ENCODE measurements at regions not wholly inside any gene's neighbourhood (a gene's known extent, or its start where the extent isn't known, plus 50 kb on each side); places are given as distances from the start of the nearest gene placed in this dataset.

DNA sequence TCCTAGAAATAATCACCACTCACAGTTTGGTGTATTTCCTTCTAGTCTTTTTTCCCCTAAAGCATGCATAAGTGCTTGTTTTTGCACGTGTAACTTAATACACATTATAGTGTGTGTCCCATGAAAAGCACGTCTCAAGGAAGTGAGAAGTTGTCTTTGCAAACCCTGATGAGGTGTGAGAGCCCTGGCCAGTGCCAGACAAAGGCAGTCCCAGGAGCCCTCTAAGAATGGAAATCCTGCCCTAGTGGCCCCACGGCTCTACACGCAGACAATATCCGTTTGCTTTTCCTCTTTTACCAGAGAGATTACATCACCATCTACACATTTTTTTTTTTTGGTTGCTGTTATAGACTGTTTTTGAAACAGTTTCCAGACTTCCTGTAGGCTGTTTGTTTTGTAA is 85.5 kb upstream of the FZD10 start:
- TF ChIP-seq POLR2A (IDR thresholded peaks at IDR 0.05; ENCODE audit: low read depth, low read length) (no peak), POLR2AphosphoS5 (IDR thresholded peaks at IDR 0.05; ENCODE audit: low read depth, low read length) (no peak), TAF1 (IDR thresholded peaks at IDR 0.05; ENCODE audit: borderline replicate concordance, low read depth, low read length) (no peak)
- DNase-seq (ENCODE audit: insufficient read length) = no peak
- FAIRE-seq = no peak

DNA sequence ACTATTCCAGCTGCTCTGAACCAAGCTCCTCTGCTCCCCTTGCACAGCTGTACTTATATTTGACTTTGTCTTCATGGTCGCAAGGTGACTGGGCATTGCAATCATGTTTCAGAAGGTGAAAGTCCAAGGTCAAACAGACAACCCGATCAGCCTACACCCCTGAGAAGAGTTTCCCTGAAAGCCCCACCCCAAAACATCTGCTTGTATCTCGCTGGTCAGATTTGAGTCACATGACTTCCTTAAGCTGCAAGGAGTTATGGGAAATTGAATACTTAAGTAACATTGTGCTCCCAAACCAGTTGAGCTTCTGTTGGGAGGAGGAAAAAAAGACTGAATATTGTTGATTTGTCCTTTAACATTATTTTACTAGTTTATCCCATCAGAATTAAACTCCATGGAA is 83.4 kb upstream of the FZD10 start:
- no peak for DNase-seq (ENCODE audit: insufficient read length)
- TF ChIP-seq POLR2AphosphoS5 (IDR thresholded peaks at IDR 0.05; ENCODE audit: low read depth, low read length) (no peak), POLR2A (IDR thresholded peaks at IDR 0.05; ENCODE audit: low read depth, low read length) (no peak), TAF1 (IDR thresholded peaks at IDR 0.05; ENCODE audit: borderline replicate concordance, low read depth, low read length) (no peak)
- FAIRE-seq = no peak

DNA sequence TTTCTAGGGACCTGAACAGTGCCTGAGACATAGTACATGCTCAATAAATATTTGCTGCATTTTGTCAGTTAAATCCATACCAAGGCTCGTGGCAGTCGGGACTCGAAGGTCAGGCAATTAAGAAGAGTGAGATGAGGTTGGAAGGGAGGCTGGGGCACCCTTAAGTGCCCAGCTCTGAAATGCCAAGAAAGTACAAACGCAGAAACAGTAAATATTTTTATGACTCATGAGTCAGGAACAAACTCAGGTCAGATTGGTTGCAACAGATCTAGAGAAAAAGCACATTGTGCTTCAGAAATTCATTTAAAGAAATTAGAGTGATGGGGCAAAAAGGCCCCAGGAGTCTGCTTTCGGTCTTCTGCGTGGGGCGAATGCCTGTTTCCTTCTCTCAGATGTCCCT is 83.0 kb upstream of the FZD10 start:
- TF ChIP-seq POLR2AphosphoS5 (IDR thresholded peaks at IDR 0.05; ENCODE audit: low read depth, low read length) (no peak), TAF1 (IDR thresholded peaks at IDR 0.05; ENCODE audit: borderline replicate concordance, low read depth, low read length) (no peak), POLR2A (IDR thresholded peaks at IDR 0.05; ENCODE audit: low read depth, low read length) (no peak)
- FAIRE-seq (no peak), DNase-seq (ENCODE audit: insufficient read length) (no peak)

DNA sequence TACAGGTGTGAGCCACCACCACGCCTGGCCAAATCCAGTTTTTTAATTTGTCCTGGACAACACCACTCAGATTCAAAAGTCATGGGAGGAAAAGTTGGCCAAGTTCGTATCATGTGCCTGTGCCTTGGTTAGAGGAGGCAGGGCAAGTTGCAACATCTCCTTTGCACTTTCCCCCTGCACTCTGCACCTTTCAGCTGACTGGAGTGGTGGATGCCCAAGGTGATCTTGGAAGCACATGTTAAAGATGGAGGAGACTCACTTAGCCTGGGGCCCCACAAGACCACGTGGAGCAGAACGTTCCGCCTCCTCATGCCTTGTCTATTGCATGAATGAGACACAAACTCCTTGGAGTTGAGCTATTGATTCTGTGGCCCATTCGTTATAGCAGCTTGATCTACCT is 82.1 kb upstream of the FZD10 start:
- FAIRE-seq = no peak
- no peak for DNase-seq (ENCODE audit: insufficient read length)
- TF ChIP-seq TAF1 (IDR thresholded peaks at IDR 0.05; ENCODE audit: borderline replicate concordance, low read depth, low read length) (no peak), POLR2A (IDR thresholded peaks at IDR 0.05; ENCODE audit: low read depth, low read length) (no peak), POLR2AphosphoS5 (IDR thresholded peaks at IDR 0.05; ENCODE audit: low read depth, low read length) (no peak)

DNA sequence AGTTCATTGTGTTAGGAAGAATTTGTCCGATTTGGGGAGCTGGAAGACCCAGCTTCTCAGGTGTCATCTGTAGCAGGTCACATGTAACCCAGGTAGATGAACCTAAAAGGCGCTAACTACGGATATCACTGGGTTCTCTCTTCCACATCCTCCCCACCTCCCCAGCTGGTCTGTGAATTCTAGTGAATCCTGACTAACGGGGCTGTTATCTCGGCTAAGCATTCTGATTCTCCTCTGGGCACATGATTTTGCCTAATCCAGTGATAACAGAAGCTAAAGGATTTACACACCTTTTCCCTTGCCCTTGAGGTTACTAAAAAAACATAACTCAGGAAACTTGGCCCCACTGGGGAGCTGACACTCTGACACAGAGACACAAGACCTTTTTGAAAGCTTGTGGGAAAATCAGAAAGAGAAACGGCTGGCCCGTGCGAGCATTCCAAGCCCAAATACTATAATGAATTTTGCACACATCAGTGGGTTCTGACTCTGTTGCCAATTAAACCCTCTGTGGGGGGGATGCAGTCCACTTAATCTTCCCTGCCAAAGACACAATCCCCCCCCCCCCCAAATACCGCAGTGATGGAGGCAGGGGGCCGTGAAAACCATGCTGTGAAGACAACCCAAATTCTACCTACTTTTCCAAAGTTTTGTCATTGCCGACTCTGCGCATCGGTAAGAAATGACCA is 81.0 kb upstream of the FZD10 start:
- no peak for DNase-seq (ENCODE audit: insufficient read length)
- no peak for TF ChIP-seq POLR2A (IDR thresholded peaks at IDR 0.05; ENCODE audit: low read depth, low read length)
- FAIRE-seq = no peak

DNA sequence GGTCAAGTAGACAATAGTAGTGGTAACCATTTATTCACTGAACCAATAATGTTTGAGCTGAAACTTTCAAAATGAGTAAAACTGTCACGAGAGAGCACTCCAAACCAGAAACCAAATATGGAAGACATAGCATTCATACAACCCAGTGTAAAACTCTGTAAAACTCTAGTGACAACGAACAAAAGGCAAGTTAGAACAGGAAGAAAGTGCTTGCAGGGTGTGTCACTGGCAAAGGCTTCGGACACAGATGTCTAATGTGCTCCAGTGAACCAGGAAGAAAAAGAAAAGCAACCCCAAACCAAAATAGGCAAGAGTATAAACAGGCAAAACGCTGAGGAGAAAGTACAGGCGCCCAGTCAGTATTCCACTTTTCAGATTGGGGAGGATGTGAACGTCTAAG is 79.3 kb upstream of the FZD10 start:
- no peak for TF ChIP-seq POLR2AphosphoS5 (IDR thresholded peaks at IDR 0.05; ENCODE audit: low read depth, low read length)
- no peak for TF ChIP-seq POLR2A (IDR thresholded peaks at IDR 0.05; ENCODE audit: low read depth, low read length)
- no peak for TF ChIP-seq TAF1 (IDR thresholded peaks at IDR 0.05; ENCODE audit: borderline replicate concordance, low read depth, low read length)
- DNase-seq (ENCODE audit: insufficient read length) (no peak), FAIRE-seq (no peak)

DNA sequence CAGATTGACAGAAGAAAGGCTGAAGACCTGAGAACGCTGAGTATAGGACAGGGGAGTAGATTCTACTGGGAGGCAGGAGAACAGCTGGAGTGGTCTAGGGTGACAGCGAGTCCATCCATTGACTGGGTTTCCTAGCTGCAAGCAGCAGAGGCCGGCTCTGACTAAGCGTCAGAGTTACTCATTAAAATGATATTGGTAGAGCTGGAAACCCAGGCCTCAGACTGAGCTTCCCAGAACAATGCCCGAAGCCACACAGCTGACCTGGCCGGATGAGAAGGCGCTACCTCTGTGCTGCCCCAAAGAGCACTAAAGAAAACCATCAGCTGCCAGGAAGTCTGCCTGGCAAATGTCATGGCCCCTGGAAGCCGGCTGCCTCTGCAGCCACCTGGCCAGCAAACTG is 78.5 kb upstream of the FZD10 start:
- FAIRE-seq (no peak), DNase-seq (ENCODE audit: insufficient read length) (no peak)
- no peak for TF ChIP-seq TAF1 (IDR thresholded peaks at IDR 0.05; ENCODE audit: borderline replicate concordance, low read depth, low read length)
- TF ChIP-seq POLR2AphosphoS5 (IDR thresholded peaks at IDR 0.05; ENCODE audit: low read depth, low read length) = no peak
- TF ChIP-seq POLR2A (IDR thresholded peaks at IDR 0.05; ENCODE audit: low read depth, low read length) = no peak

DNA sequence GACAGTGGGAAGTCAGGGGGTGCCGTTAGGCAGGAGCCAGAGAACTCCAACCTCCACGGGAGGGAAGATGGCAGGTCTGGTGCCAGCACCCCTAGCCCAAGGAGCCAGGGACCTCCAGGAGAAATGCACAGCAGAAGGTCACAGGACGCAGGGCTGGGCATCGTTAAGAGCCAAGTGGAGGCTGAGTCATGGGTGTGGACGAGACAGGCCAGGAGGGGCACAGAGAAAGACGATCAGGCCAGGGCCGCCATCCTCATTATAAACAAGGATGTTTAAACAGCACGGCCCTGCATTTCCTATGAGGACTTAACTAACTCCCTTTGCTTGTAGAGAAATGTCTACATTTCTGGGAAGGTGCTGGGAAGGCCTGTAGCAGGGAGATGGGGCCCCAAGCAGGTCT is 77.9 kb upstream of the FZD10 start:
- no peak for FAIRE-seq
- TF ChIP-seq POLR2A (IDR thresholded peaks at IDR 0.05; ENCODE audit: low read depth, low read length) = no peak
- TF ChIP-seq POLR2AphosphoS5 (IDR thresholded peaks at IDR 0.05; ENCODE audit: low read depth, low read length) = no peak
- no peak for TF ChIP-seq TAF1 (IDR thresholded peaks at IDR 0.05; ENCODE audit: borderline replicate concordance, low read depth, low read length)
- no peak for DNase-seq (ENCODE audit: insufficient read length)

DNA sequence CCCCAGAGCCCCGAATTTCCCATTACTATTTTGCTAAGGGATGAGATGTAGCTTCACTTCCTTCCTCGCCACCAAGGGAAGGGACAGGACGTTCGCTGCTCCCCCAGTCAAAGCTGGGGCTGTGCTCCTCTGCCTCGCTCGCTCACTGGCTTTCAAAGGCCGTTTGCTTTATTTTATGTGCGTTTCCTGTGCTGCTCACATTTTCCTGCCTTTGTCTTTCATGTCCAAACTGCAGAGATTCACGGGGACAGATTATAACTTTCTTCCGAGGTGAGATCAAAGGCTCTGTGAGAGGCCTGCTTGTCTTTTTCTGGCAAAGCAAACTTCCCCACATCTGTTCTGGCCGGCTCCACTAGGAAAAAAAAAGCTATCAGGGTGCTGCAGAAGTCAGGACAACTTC is 76.0 kb upstream of the FZD10 start:
- DNase-seq (ENCODE audit: insufficient read length) (no peak), FAIRE-seq (no peak)
- TF ChIP-seq POLR2A (IDR thresholded peaks at IDR 0.05; ENCODE audit: low read depth, low read length) (no peak), POLR2AphosphoS5 (IDR thresholded peaks at IDR 0.05; ENCODE audit: low read depth, low read length) (no peak), TAF1 (IDR thresholded peaks at IDR 0.05; ENCODE audit: borderline replicate concordance, low read depth, low read length) (no peak)

DNA sequence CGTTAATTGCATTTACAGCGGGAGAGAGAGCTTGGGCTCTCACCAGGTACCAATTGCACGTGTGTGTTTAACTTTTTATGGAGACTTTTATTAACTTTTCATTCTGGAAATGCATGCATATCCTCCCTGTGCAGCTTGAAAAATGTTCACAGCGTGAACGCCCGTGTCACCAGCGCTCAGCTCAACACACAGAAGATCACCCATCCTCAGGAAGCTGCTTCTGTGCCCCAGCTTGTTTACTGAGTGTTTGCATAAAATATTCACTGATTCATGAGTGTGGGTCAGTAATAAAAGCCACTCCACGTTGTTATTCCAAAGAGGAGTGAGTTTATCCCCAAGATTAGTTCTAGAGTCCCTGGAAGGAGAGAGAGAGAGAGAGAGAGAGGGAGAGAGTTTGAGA is 75.5 kb upstream of the FZD10 start:
- no peak for FAIRE-seq
- no peak for DNase-seq (ENCODE audit: insufficient read length)
- TF ChIP-seq POLR2A (IDR thresholded peaks at IDR 0.05; ENCODE audit: low read depth, low read length) = no peak
- no peak for TF ChIP-seq POLR2AphosphoS5 (IDR thresholded peaks at IDR 0.05; ENCODE audit: low read depth, low read length)
- no peak for TF ChIP-seq TAF1 (IDR thresholded peaks at IDR 0.05; ENCODE audit: borderline replicate concordance, low read depth, low read length)

DNA sequence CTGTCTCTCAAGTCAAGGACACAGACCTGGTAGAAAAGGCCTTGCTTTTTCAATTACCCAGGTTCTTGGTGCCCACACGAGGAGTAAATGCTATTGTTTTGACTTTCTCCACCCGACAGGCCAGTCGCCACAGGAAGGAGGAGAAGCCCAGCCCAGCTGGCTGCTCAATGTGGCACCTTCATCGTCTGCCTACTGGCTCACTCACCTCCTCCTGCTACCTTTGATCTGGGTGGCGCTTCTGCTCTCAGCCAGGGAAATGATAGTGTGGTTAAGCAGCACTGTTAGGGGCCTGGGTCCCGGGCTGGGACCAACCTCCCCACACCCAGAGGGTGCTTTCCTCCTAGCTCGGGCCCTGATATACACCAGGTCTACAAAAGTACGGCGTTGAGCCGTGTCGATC is 75.0 kb upstream of the FZD10 start:
- DNase-seq (ENCODE audit: insufficient read length) (no peak), FAIRE-seq (no peak)
- TF ChIP-seq POLR2AphosphoS5 (IDR thresholded peaks at IDR 0.05; ENCODE audit: low read depth, low read length) (no peak), POLR2A (IDR thresholded peaks at IDR 0.05; ENCODE audit: low read depth, low read length) (no peak), TAF1 (IDR thresholded peaks at IDR 0.05; ENCODE audit: borderline replicate concordance, low read depth, low read length) (no peak)

DNA sequence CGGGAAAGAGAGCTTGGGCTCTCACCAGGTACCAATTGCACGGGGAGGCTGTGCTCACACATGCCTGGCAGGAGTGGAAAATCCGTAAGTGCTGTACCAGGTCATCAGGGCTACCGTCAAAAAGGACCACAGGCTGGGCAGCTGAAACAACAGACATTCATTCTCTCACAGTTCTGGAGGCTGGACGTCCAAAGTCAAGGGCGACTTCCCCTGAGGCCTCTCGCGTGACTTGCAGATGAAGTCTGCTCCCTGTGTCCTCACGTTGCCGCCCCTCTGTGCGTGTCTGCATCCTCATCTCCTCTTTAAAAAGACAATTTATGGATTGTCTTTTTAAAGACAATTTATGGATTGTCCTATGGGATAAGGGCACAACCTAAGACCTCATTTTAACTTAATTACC is 73.8 kb upstream of the FZD10 start:
- DNase-seq (ENCODE audit: insufficient read length) (no peak), FAIRE-seq (no peak)
- TF ChIP-seq POLR2A (IDR thresholded peaks at IDR 0.05; ENCODE audit: low read depth, low read length) (no peak), TAF1 (IDR thresholded peaks at IDR 0.05; ENCODE audit: borderline replicate concordance, low read depth, low read length) (no peak), POLR2AphosphoS5 (IDR thresholded peaks at IDR 0.05; ENCODE audit: low read depth, low read length) (no peak)

DNA sequence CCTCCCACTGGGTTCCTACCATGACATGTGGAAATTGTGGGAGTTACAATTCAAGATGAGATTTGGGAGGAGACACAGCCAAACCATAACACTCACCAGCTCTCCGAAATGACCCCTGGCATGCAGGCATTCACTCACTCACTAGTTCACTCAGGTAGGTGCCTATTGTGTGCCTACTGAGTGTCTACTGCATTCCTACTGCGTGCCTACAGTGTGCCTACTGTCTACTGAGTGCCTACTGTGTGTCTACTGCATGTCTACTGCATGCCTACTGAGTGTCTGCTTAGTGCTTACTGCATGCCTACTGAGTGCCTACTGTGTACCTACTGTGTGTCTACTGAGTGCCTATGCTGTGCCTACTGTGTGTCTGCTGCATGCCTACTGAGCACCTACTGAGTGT is 71.7 kb upstream of the FZD10 start:
- TF ChIP-seq POLR2AphosphoS5 (IDR thresholded peaks at IDR 0.05; ENCODE audit: low read depth, low read length) (no peak), POLR2A (IDR thresholded peaks at IDR 0.05; ENCODE audit: low read depth, low read length) (no peak), TAF1 (IDR thresholded peaks at IDR 0.05; ENCODE audit: borderline replicate concordance, low read depth, low read length) (no peak)
- FAIRE-seq (no peak), DNase-seq (ENCODE audit: insufficient read length) (no peak)
